NCI-H2227 (cell line): ENCODE measurements at regions not wholly inside any gene's neighbourhood (a gene's known extent, or its start where the extent isn't known, plus 50 kb on each side); places are given as distances from the start of the nearest gene placed in this dataset.

ENCODE experiments used
- DNase-seq: peaks from one replicate; lab custom pipeline; 2025; ENCODE audit not compliant: unreplicated experiment; lab: John Stamatoyannopoulos, UW

GRCh38 chr2:120913972-120914838 is 178.5 kb downstream of the GLI2 start:
- no peak for DNase-seq

GRCh38 chr2:120914839-120915521 is 179.3 kb downstream of the GLI2 start:
- DNase-seq: no peak

GRCh38 chr2:120915670-120916069 is 180.0 kb downstream of the GLI2 start:
- no peak for DNase-seq

- no peak for DNase-seq
Observed at GRCh38 chr2:120916446-120916845, 180.8 kb downstream of the GLI2 start.

- no peak for DNase-seq
Observed at GRCh38 chr2:120917886-120918285, 182.2 kb downstream of the GLI2 start.

GRCh38 chr2:120919216-120919615 is 183.5 kb downstream of the GLI2 start:
- no peak for DNase-seq

GRCh38 chr2:120919771-120920453 is 184.2 kb downstream of the GLI2 start:
- DNase-seq: no peak

- no peak for DNase-seq
Observed at GRCh38 chr2:120920454-120921148, 184.9 kb downstream of the GLI2 start.

GRCh38 chr2:120921457-120921856 is 185.8 kb downstream of the GLI2 start:
- DNase-seq: no peak

GRCh38 chr2:120922571-120923332 is 187.1 kb downstream of the GLI2 start:
- DNase-seq: no peak

- DNase-seq: no peak
Observed at GRCh38 chr2:120923426-120923825, 187.8 kb downstream of the GLI2 start.

- no peak for DNase-seq
Observed at GRCh38 chr2:120924924-120925323, 189.3 kb downstream of the GLI2 start.

- peak; percentile 69 for DNase-seq
Observed at GRCh38 chr2:120926463-120927264, 191.0 kb downstream of the GLI2 start.

GRCh38 chr2:120927265-120927628 is 191.6 kb downstream of the GLI2 start:
- DNase-seq: peak; percentile 21

GRCh38 chr2:120929829-120930228 is 194.2 kb downstream of the GLI2 start:
- DNase-seq: no peak

- no peak for DNase-seq
Observed at GRCh38 chr2:120930236-120930635, 194.6 kb downstream of the GLI2 start.

- DNase-seq: no peak
Observed at GRCh38 chr2:120930864-120931263, 195.2 kb downstream of the GLI2 start.

- DNase-seq: no peak
Observed at GRCh38 chr2:120932472-120932871, 196.8 kb downstream of the GLI2 start.

GRCh38 chr2:120932881-120933280 is 197.2 kb downstream of the GLI2 start:
- DNase-seq: no peak
